Activated CD8-positive, alpha-beta memory T cell treated with anti-CD3 and anti-CD28 coated beads, Interleukin-2, amount 10 ng/mL, durations not matched to agents 7 days and 5 days (primary cell): ENCODE measurements at regions not wholly inside any gene's neighbourhood (a gene's known extent, or its start where the extent isn't known, plus 50 kb on each side); places are given as distances from the start of the nearest gene placed in this dataset.

Experiments used
- ATAC-seq: fragments of 150-1000 bp; cut with Tn5 transposase; one replicate; pipeline ENCODE4 v1.10.0; 2021; ENCODE audit warnings: moderate library complexity
- CTCF ChIA-PET: fragments of 350-600 bp; sonication (Branson Sonifier 250); formaldehyde crosslinking; loops from one replicate; lab custom pipeline; 2021; ENCODE audit warnings: antibody characterized with exemption; lab: Charles Lee
- DNase-seq: peaks from one replicate; pipeline ENCODE4 v3.0.0-alpha.2; 2020
- H3K27ac Mint-ChIP-seq: one replicate; pipeline ENCODE4 v1.8.0; 2021; ENCODE audit warnings: mild to moderate bottlenecking, mixed read lengths
- H3K27me3 Mint-ChIP-seq: one replicate; pipeline ENCODE4 v1.8.0; 2021; ENCODE audit warnings: mixed read lengths
- H3K36me3 Mint-ChIP-seq: one replicate; pipeline ENCODE4 v1.8.0; 2021; ENCODE audit warnings: mild to moderate bottlenecking, mixed read lengths
- H3K4me1 Mint-ChIP-seq: one replicate; pipeline ENCODE4 v1.8.0; 2021; ENCODE audit warnings: mixed read lengths
- H3K4me3 Mint-ChIP-seq: one replicate; pipeline ENCODE4 v1.8.0; 2021; ENCODE audit warnings: mild to moderate bottlenecking, moderate library complexity, mixed read lengths
- H3K9me3 Mint-ChIP-seq: one replicate; pipeline ENCODE4 v1.8.0; 2022; ENCODE audit warnings: low read depth, mixed read lengths

DNA sequence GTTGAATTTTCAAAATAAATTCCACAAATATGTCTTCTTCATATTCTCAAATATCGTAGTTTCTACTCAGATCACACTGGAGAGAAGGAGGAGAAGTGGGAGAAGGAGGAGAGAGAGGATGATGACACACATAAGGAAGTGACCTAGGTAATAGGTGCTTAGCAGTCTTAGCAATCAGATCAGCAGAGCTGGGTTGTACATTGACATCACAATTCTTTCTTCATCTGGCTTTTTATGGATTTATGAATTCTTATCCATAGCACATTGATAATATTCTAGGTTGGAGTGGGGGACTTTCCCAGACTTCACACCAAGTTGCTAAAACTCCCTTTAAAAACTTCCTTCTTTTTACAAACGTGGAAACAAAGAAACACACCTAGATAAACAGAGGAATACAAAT, 86.9 kb downstream of the FGF9 start:
- Mint-ChIP-seq H3K36me3 (no peaks in the 10 kb centered on the region), H3K9me3 (no peaks in the 10 kb centered on the region), H3K27ac (no peak overlapping the region), H3K4me1 (no peaks in the 10 kb centered on the region), H3K27me3 (peaks cover 4% of the 10 kb centered on the region), H3K4me3 (no peak overlapping the region)
- CTCF ChIA-PET: no interaction called here
- ATAC-seq (no peak), DNase-seq (no peak)

DNA sequence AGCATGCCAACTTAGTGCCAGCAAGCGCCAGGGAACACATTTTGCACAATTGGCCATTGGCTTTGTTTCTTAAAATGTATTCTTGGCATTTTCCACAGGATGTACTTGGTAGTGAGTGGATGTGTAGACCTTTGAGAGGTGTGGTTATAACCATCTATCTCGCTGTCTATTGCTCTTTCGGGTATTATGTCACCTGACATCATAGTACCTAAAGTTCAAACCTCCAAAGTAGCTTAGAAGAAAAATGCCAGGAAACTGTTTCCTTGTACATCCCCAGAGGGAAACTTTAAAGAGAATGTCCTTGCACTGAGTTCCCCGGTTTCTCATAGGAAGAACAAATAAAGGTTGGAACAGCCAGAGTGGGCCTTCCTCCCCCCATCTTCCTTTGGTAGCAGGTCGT, 87.6 kb downstream of the FGF9 start:
- no peak for ATAC-seq
- Mint-ChIP-seq H3K27me3 (peaks cover 2% of the 10 kb centered on the region), H3K27ac (no peak overlapping the region), H3K4me3 (no peak overlapping the region), H3K36me3 (no peaks in the 10 kb centered on the region), H3K4me1 (no peaks in the 10 kb centered on the region), H3K9me3 (no peaks in the 10 kb centered on the region)
- CTCF ChIA-PET: no interaction called here
- DNase-seq: no peak

DNA sequence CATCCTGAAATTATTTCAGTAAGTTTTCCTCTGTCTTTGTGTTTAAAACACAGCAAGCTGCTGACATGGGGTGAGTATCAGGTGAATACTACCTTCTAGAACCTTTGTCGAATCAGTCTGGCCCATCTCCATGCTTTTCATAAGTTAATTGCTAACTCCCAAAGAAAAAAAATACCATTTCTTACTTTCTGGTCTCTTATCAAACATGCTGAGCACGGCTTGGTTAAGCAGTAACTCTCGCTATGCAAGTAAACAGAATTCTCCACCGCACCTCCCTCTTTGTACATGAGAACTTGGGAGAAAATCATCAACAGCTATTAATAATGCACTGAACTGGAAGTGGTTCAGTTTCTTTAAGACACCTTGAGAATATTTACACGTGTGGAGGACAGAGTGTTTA, 88.6 kb downstream of the FGF9 start:
- Mint-ChIP-seq H3K36me3 (no peaks in the 10 kb centered on the region), H3K4me1 (no peaks in the 10 kb centered on the region), H3K27ac (no peak overlapping the region), H3K9me3 (no peaks in the 10 kb centered on the region), H3K27me3 (no peaks in the 10 kb centered on the region), H3K4me3 (no peak overlapping the region)
- no peak for DNase-seq
- no peak for ATAC-seq
- CTCF ChIA-PET: no interaction called here

DNA sequence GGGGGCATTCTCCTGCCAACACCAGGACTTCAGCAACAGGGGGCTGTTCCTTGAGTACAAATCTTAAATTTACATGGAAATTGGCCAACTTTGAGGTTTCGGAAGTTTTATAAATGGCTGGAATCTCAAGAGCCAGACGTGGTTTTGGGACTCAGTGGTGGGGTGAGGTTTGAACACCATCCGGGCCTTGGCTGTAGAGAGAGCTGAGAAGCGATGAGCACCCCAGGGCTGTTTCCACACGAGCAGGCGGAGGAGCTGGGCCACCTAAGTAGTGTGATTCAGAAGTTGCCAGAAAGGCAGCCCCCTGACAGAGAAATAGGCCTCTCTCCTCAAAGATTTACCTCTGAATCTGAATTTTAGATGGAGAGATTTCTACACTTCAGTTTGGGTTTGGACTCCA, 89.0 kb downstream of the FGF9 start:
- DNase-seq (no peak), ATAC-seq (no peak)
- no peaks in the 10 kb centered on the region for H3K27me3 Mint-ChIP-seq
- H3K27ac Mint-ChIP-seq: no peak overlapping the region
- H3K4me3 Mint-ChIP-seq: no peak overlapping the region
- CTCF ChIA-PET: no interaction called here
- no peaks in the 10 kb centered on the region for H3K4me1 Mint-ChIP-seq
- no peaks in the 10 kb centered on the region for H3K36me3 Mint-ChIP-seq
- H3K9me3 Mint-ChIP-seq: no peaks in the 10 kb centered on the region

DNA sequence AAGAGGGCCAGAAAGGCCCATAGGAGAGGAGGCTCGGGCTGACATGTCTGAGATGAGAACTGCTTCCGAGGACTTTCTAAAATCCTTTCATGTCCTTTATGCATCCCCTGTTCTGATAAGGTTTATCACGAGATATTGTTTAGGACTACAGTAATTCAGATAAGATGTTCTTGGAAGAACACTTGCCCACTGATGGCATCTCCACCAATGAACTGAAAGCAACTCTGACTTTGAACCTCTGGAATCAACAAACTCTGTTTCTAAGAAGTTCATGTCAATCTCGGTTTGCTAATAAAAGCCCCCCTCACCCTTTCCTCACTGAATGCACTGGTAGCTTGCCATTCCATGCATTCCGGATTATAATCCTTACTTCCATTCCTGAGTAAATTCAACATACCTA, 90.9 kb downstream of the FGF9 start:
- DNase-seq (no peak), ATAC-seq (no peak)
- H3K9me3 Mint-ChIP-seq: no peaks in the 10 kb centered on the region
- no peak overlapping the region for H3K27ac Mint-ChIP-seq
- no peak overlapping the region for H3K4me3 Mint-ChIP-seq
- H3K27me3 Mint-ChIP-seq: peaks cover 5% of the 10 kb centered on the region
- no peaks in the 10 kb centered on the region for H3K36me3 Mint-ChIP-seq
- CTCF ChIA-PET: no interaction called here
- no peaks in the 10 kb centered on the region for H3K4me1 Mint-ChIP-seq

DNA sequence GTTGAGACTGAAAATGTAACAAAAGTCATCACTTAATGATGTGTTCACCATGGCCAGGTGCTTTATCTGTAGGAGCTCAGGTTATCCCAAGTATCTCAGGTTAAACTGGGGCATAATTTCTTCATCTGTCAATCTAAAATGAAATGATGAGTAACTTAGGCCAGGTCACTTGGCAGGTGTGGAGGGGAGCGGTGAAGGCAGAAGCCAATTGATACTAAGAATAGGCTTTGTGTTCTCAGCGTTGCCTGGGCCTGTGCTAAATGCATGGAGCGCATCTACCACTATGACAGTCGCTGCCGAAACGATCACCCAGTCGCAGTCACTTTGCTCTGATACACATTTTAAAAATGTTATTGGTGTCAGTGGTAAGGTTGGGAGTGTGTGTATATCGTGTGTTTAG, 91.6 kb downstream of the FGF9 start:
- DNase-seq: no peak
- no peak for ATAC-seq
- Mint-ChIP-seq H3K36me3 (no peaks in the 10 kb centered on the region), H3K4me3 (no peak overlapping the region), H3K9me3 (no peaks in the 10 kb centered on the region), H3K27ac (no peak overlapping the region), H3K4me1 (no peaks in the 10 kb centered on the region), H3K27me3 (peaks cover 5% of the 10 kb centered on the region)
- CTCF ChIA-PET: no interaction called here

DNA sequence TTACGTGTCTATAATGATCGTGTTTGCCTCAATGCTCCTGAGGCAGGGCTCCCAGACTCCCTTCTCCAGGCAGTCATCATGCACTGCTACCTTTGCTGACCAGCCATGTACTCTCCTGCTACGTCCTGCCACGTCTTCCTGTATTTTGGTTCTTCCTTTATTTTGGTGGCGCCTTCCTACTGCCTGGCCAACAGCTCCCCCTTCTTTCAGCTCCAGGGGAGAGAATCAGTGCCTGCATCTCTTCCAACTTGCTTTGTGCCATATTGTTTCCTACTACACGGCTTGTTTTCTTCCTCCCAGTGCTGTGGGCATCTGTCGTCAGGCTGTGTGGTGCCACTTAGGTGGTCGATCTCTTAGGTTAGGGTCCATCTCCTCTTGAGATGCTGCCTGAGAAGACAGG, 96.2 kb downstream of the FGF9 start:
- CTCF ChIA-PET: no interaction called here
- no peak overlapping the region for H3K4me3 Mint-ChIP-seq
- H3K36me3 Mint-ChIP-seq: no peaks in the 10 kb centered on the region
- no peak for ATAC-seq
- peaks cover 2% of the 10 kb centered on the region for H3K9me3 Mint-ChIP-seq
- H3K27ac Mint-ChIP-seq: no peak overlapping the region
- no peaks in the 10 kb centered on the region for H3K4me1 Mint-ChIP-seq
- no peak for DNase-seq
- peaks cover 16% of the 10 kb centered on the region for H3K27me3 Mint-ChIP-seq

DNA sequence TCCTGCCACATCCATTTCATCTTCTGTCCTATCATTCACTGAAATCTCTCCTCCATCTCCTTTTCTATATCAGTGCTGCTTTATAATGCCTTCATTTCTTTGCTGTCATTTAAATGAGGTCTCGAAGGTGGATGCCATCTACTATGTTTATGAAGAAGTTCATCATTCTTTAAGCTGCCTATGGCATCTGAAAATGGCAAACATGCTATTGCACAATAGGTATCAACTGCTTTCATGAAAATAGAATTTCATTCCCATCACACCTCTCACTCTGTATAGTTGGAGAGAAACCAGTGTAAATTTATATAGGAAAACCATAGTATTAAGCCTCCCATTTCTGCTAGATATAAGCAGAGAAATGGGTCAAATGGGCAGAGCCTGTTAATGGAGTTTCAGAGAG, 100.2 kb downstream of the FGF9 start:
- no peak overlapping the region for H3K4me3 Mint-ChIP-seq
- ATAC-seq (no peak), DNase-seq (no peak)
- peaks cover 13% of the 10 kb centered on the region for H3K27me3 Mint-ChIP-seq
- H3K9me3 Mint-ChIP-seq: peaks cover 4% of the 10 kb centered on the region
- H3K4me1 Mint-ChIP-seq: no peaks in the 10 kb centered on the region
- no peaks in the 10 kb centered on the region for H3K36me3 Mint-ChIP-seq
- CTCF ChIA-PET: no interaction called here
- H3K27ac Mint-ChIP-seq: no peak overlapping the region

DNA sequence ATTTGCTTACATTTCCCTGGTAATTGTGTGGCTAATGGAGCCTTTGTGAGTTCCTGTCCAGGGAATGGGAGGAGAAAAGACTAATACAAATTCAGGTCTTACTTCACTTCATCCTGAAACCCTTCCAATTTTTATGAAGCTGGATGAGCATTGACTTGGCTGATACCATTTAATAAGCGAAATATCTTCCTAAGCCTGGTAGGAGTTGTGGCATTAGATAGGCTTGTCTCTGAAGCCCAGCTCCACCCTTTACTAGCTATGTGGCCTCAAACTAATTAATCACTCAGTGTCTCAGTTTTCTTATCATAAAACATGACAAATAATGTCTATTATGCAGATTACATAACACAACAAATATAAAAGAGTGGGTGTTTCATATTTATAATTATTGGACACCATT, 106.3 kb downstream of the FGF9 start:
- DNase-seq (no peak), ATAC-seq (no peak)
- Mint-ChIP-seq H3K4me1 (no peaks in the 10 kb centered on the region), H3K27me3 (peaks cover 2% of the 10 kb centered on the region), H3K4me3 (no peak overlapping the region), H3K9me3 (peaks cover 2% of the 10 kb centered on the region), H3K27ac (no peak overlapping the region), H3K36me3 (no peaks in the 10 kb centered on the region)
- CTCF ChIA-PET: no interaction called here

DNA sequence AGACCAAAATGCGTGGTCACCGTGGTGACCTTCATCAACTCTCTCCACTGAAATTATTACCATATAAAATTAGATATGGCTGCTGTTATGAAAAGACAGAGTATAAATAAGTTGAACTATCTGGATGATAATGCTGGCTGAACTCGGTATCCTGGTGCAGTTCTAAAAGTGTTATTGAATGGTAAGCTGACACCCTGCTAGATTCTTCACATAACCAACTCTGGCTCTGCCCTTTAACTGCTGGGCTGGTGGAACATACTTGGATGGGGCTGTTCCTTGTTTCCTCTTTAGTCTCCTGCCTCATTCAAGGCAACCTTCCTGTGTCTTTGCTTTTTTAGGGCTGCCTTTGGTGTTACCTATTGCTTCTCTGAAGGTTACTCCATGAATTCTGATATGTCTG, 106.9 kb downstream of the FGF9 start:
- ATAC-seq: no peak

DNA sequence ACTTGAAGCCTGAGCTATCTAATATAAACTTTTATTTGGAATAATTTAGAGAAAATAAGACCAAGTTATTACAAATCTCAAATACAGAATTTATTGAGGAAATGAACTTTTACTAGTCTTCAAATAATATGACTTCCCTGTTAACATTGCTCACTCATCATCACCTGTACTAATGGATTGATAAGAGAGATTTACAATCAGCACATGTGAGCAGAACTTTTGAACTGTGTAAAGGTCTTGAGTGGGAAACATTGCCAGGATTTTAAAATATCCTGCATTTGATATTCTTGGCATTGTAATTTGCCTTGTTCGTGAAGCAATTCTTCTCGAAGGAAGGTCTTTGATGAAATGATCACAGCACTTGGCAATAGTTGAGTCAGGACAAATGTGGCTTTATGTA, 111.9 kb downstream of the FGF9 start:
- ATAC-seq: no peak
- H3K4me1 Mint-ChIP-seq: no peaks in the 10 kb centered on the region
- H3K9me3 Mint-ChIP-seq: no peaks in the 10 kb centered on the region

More for the DNA sequence above, 106.9 kb downstream of the FGF9 start:
- DNase-seq: no peak
- CTCF ChIA-PET: no interaction called here
- peaks cover 2% of the 10 kb centered on the region for H3K9me3 Mint-ChIP-seq
- H3K4me3 Mint-ChIP-seq: no peak overlapping the region
- H3K27ac Mint-ChIP-seq: no peak overlapping the region
- H3K36me3 Mint-ChIP-seq: no peaks in the 10 kb centered on the region
- H3K27me3 Mint-ChIP-seq: peaks cover 2% of the 10 kb centered on the region
- no peaks in the 10 kb centered on the region for H3K4me1 Mint-ChIP-seq

DNA sequence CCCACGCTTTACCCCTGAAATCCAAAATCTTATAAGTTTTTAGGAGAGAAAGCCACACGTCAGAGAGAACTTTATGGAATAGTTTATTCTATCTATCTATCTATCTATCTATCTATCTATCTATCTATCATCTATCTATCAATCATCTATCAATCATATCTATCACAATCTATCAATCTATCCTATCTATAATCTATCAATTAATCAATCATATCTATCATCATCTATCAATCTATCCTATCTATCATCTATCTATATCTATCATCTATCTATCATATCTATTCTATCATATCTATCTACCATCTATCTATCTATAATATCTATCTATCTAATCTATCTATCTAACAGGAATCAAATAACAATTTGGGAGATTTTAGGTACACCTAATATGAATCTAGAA, 115.1 kb downstream of the FGF9 start:
- Mint-ChIP-seq H3K4me1 (no peaks in the 10 kb centered on the region), H3K27me3 (no peaks in the 10 kb centered on the region), H3K27ac (no peak overlapping the region), H3K4me3 (no peak overlapping the region), H3K36me3 (no peaks in the 10 kb centered on the region), H3K9me3 (no peaks in the 10 kb centered on the region)
- no peak for DNase-seq
- CTCF ChIA-PET: no interaction called here
- ATAC-seq: no peak

More for the DNA sequence above, 111.9 kb downstream of the FGF9 start:
- no peak for DNase-seq
- Mint-ChIP-seq H3K4me3 (no peak overlapping the region), H3K27ac (no peak overlapping the region), H3K27me3 (no peaks in the 10 kb centered on the region), H3K36me3 (no peaks in the 10 kb centered on the region)
- CTCF ChIA-PET: no interaction called here

DNA sequence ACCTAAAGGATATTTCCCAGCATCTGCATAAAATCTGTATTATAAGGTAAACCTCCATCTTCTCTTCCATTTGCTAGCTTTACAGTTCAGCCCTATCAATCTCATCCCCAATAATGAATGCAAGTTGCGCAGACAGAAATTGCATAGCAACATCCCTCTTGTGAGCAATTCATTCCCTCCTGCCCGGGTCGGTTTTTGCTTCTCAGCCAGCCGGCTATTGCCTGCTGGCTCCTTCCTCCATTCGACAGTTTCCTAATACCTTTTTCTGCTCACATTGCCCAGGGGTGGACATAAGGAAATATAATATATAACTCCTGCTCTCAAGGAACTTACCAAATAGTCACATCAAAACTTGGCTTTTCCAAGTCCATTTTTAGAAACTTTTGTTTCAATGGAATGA, 125.2 kb downstream of the FGF9 start:
- DNase-seq: no peak
- no peaks in the 10 kb centered on the region for H3K27me3 Mint-ChIP-seq
- no peak overlapping the region for H3K27ac Mint-ChIP-seq
- no peaks in the 10 kb centered on the region for H3K4me1 Mint-ChIP-seq
- no peaks in the 10 kb centered on the region for H3K9me3 Mint-ChIP-seq
- H3K36me3 Mint-ChIP-seq: no peaks in the 10 kb centered on the region
- CTCF ChIA-PET: no interaction called here
- no peak overlapping the region for H3K4me3 Mint-ChIP-seq
- ATAC-seq: no peak

DNA sequence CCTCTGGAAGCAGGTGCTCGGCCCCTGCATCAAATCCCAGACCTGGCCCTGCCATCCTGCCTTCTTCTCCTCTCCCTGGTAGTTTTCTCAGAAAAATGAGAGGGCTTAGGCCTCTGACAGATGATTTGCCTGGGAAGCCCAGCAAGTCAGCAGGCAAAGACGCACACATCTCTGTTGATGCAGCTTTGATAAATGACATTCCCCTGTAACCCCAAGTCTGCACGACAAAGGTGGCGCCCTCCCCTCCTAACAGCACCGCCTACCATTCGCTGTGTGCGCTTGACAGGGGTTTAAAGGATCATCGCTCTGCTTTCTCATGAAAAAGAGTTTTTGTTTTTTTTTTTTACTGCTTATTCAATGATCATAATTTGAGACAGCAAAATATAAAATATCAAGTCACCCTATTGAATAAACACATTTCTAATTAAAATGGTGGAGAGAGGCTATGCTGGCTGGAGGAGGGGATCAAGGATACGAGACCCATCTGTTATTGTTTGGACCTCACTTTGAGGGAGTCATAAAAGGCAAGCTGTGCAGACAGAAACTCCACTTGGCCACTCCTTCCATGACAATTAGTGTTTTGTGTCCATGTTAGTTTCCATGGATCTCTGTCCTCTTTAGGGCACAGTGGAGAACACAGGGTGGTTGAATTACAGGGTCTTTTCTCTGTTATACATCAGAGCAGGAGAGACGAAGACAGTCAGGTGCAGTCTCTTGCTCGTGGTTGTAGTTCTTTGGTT, 126.1 kb downstream of the FGF9 start:
- Mint-ChIP-seq H3K4me1 (no peaks in the 10 kb centered on the region), H3K27me3 (no peaks in the 10 kb centered on the region), H3K36me3 (no peaks in the 10 kb centered on the region), H3K27ac (no peak overlapping the region), H3K4me3 (no peak overlapping the region), H3K9me3 (no peaks in the 10 kb centered on the region)
- ATAC-seq (no peak), DNase-seq (no peak)
- CTCF ChIA-PET: no interaction called here

DNA sequence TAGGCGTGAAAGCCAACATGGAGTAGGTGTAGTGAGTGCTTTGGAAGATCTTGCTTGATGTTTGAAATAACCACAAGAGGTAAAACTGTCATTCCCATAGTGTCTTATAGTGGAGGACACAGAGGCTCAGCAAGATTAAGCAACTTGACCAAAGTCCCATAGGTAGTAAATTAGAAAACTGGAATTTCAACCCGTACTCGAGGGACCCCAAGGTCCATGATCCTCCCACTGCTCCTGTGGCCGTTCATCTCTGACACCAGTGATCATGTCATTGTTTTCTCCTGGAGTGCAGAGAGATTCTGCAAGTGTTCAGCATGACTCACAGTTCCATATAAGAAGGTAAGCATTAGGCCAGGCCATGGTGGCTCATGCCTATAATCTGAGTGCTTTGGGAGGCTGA, 126.9 kb downstream of the FGF9 start:
- DNase-seq (no peak), ATAC-seq (no peak)
- CTCF ChIA-PET: interaction anchor here (0.7 kb wide), 1 partner anchor 97 kb away, joined by 3 read pairs; no protein-coding TSS in a partner anchor
- H3K27ac Mint-ChIP-seq: no peak overlapping the region
- no peaks in the 10 kb centered on the region for H3K36me3 Mint-ChIP-seq
- no peaks in the 10 kb centered on the region for H3K27me3 Mint-ChIP-seq
- H3K9me3 Mint-ChIP-seq: no peaks in the 10 kb centered on the region
- no peak overlapping the region for H3K4me3 Mint-ChIP-seq
- H3K4me1 Mint-ChIP-seq: no peaks in the 10 kb centered on the region
